ENCODE measurements at regions not wholly inside any gene's neighbourhood (a gene's known extent, or its start where the extent isn't known, plus 50 kb on each side); places are given as distances from the start of the nearest gene placed in this dataset.

DNA sequence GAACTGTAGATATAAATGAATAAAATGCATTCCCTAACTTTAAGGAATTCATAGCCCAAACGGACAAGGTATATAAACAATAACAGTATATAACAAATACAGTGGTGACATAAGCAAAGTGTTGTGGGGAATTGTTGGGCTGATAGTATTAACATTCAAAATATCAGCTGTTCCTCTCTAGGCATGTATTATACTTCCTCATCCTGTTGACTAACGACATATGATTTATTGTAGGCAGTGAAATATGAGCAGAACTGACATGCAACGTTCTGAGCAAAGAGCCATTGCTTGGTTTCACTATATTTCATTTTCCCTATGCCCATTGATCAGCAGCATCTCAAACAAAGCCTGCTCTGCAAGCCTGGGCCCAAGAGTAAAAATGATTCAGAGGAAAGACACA lies 143.9 kb downstream of the PTCHD1 start:
- H2BK5ac ChIP-seq (ENCODE audit: low read depth, low read length), result no peak overlapping the region
- DNase-seq (ENCODE audit: low read depth in 1 of 2, low spot score in 2 of 2) (no peak), FAIRE-seq (no peak)
- H3K9ac ChIP-seq (replicated peaks in 1 of 4; ENCODE audit: extremely low read depth in 1 of 4, low read depth in 3 of 4, low read length in 3 of 4), result no peak overlapping the region
- no peak overlapping the region for H2BK120ac ChIP-seq (replicated peaks; ENCODE audit: low read depth, low read length)
- H3K27me3 ChIP-seq (replicated peaks in 1 of 4; ENCODE audit: control insufficient read depth in 3 of 4, extremely low read depth in 1 of 4, insufficient read depth in 3 of 4, low read length in 3 of 4), result no peaks in the 10 kb centered on the region
- no peak overlapping the region for H2BK12ac ChIP-seq (ENCODE audit: low read depth, low read length)
- H3K14ac ChIP-seq (ENCODE audit: insufficient read length), result no peak overlapping the region
- no peaks in the 10 kb centered on the region for H4K20me1 ChIP-seq (replicated peaks in 1 of 2; ENCODE audit: control insufficient read depth in 1 of 2, insufficient read depth in 2 of 2, low read length in 2 of 2)
- H3K36me3 ChIP-seq (ENCODE audit: control insufficient read depth in 2 of 4, insufficient read depth in 4 of 4, low read length in 3 of 4), result no peaks in the 10 kb centered on the region
- H3K27ac ChIP-seq (ENCODE audit: low read depth, low read length), result no peak overlapping the region
- H3K79me2 ChIP-seq (ENCODE audit: control insufficient read depth in 1 of 2, insufficient read depth in 2 of 2, low read length in 2 of 2), result no peaks in the 10 kb centered on the region
- ChIA-PET CTCF (ENCODE audit: partially characterized antibody) (no interaction called here), POLR2A (ENCODE audit: partially characterized antibody) (no interaction called here)
- no peak overlapping the region for H3K56ac ChIP-seq (replicated peaks; ENCODE audit: insufficient read length, low read depth, low read length)
- H4K8ac ChIP-seq (ENCODE audit: extremely low read depth, insufficient read depth, low read length), result no peak overlapping the region
- no peak overlapping the region for H2AK5ac ChIP-seq (ENCODE audit: low read depth, low read length)
- H3K4me1 ChIP-seq (replicated peaks in 1 of 4; ENCODE audit: control insufficient read depth in 3 of 4, insufficient read depth in 4 of 4, low read length in 3 of 4), result no peaks in the 10 kb centered on the region
- H2BK15ac ChIP-seq (ENCODE audit: low read length), result no peak overlapping the region
- no peak overlapping the region for H2BK20ac ChIP-seq (ENCODE audit: low read length)
- TF ChIP-seq SIN3A (conservative IDR thresholded peaks at IDR 0.05 in 1 of 2, IDR thresholded peaks at IDR 0.05 in 1 of 2; ENCODE audit: low read depth in 1 of 2, low read length in 2 of 2) (no peak), HDAC2 (IDR thresholded peaks at IDR 0.05; ENCODE audit: borderline replicate concordance in 1 of 2, low read depth in 2 of 2, low read length in 2 of 2) (no peak), JUND (IDR thresholded peaks at IDR 0.05; ENCODE audit: low read length) (no peak), RNF2 (IDR thresholded peaks at IDR 0.05; ENCODE audit: borderline replicate concordance, low read depth, low read length, missing control alignments, poor library complexity, severe bottlenecking) (no peak)
- no peaks in the 10 kb centered on the region for H3K9me3 ChIP-seq (ENCODE audit: insufficient read depth in 2 of 2, low read depth in 1 of 2, low read length in 1 of 2)
- H3K4ac ChIP-seq (replicated peaks; ENCODE audit: insufficient read length, low read depth, low read length), result no peak overlapping the region
- WGBS, 2 experiments (ENCODE audit: extremely low coverage in 1 of 2, insufficient coverage in 1 of 2, insufficient read length in 1 of 2, insufficient replicate concordance in 2 of 2, low coverage in 1 of 2, low lambda C conversion rate in 2 of 2, missing lambda C conversion rate in 1 of 2), result 86% methylated on average over 3 of the region's 3 CpGs; no CpG with 5 or more reads in 1 of the 2 experiments
- no peak overlapping the region for H3K4me2 ChIP-seq (ENCODE audit: insufficient read depth in 1 of 2, low read depth in 2 of 2, low read length in 2 of 2)
- no peak overlapping the region for H4K91ac ChIP-seq (replicated peaks; ENCODE audit: insufficient read length, low read length)
- no peaks in the 10 kb centered on the region for H3K23me2 ChIP-seq (ENCODE audit: low read depth, low read length)
- H4K5ac ChIP-seq (ENCODE audit: insufficient read length, low read depth, low read length), result no peak overlapping the region
- H3K18ac ChIP-seq (ENCODE audit: extremely low read depth, low read length), result no peak overlapping the region
- no peak overlapping the region for H3K23ac ChIP-seq (ENCODE audit: insufficient read length)
- H2AFZ ChIP-seq (ENCODE audit: low read length), result no peak overlapping the region
- no peaks in the 10 kb centered on the region for H3K79me1 ChIP-seq (ENCODE audit: low read depth, low read length)
- H3K4me3 ChIP-seq (ENCODE audit: extremely low read depth in 1 of 4, insufficient read depth in 2 of 4, low read depth in 3 of 4, low read length in 4 of 4), result no peak overlapping the region
